Suppressor macrophage treated with lipopolysaccharide for 4 hours (primary cell): ENCODE measurements at regions not wholly inside any gene's neighbourhood (a gene's known extent, or its start where the extent isn't known, plus 50 kb on each side); places are given as distances from the start of the nearest gene placed in this dataset.

Experiments used
- DNase-seq: peaks from one replicate; pipeline ENCODE4 v3.0.0-alpha.2; 2020

- no peak for DNase-seq
Measured at GRCh38 chr2:128559533-128560515, 241.2 kb upstream of the HS6ST1 start.

- DNase-seq, result no peak
Measured at GRCh38 chr2:128560718-128561117, 242.1 kb upstream of the HS6ST1 start.

- DNase-seq, result no peak
Measured at GRCh38 chr2:128562471-128563347, 244.0 kb upstream of the HS6ST1 start.

GRCh38 chr2:128563348-128563687, 244.7 kb upstream of the HS6ST1 start:
- DNase-seq, result no peak

GRCh38 chr2:128564131-128564530, 245.5 kb upstream of the HS6ST1 start:
- no peak for DNase-seq

GRCh38 chr2:128564551-128564950, 245.9 kb upstream of the HS6ST1 start:
- DNase-seq, result no peak

GRCh38 chr2:128565441-128565840, 246.8 kb upstream of the HS6ST1 start:
- no peak for DNase-seq

- no peak for DNase-seq
Measured at GRCh38 chr2:128566671-128567070, 248.0 kb upstream of the HS6ST1 start.

GRCh38 chr2:128568106-128568505, 249.4 kb upstream of the HS6ST1 start:
- DNase-seq, result no peak

- DNase-seq, result no peak
Measured at GRCh38 chr2:128573116-128573515, 254.4 kb upstream of the HS6ST1 start.

- DNase-seq, result no peak
Measured at GRCh38 chr2:128573531-128573930, 254.9 kb upstream of the HS6ST1 start.

GRCh38 chr2:128577141-128577930, 258.7 kb upstream of the HS6ST1 start:
- no peak for DNase-seq

GRCh38 chr2:128578406-128579390, 260.0 kb upstream of the HS6ST1 start:
- DNase-seq, result no peak

- DNase-seq, result no peak
Measured at GRCh38 chr2:128579825-128580224, 261.2 kb upstream of the HS6ST1 start.

- no peak for DNase-seq
Measured at GRCh38 chr2:128580988-128581848, 262.6 kb upstream of the HS6ST1 start.

GRCh38 chr2:128581849-128582244, 263.2 kb upstream of the HS6ST1 start:
- no peak for DNase-seq

- DNase-seq, result no peak
Measured at GRCh38 chr2:128584296-128584890, 265.7 kb upstream of the HS6ST1 start.

GRCh38 chr2:128585706-128586105, 267.0 kb upstream of the HS6ST1 start:
- DNase-seq, result peak; percentile 53

- DNase-seq, result no peak
Measured at GRCh38 chr2:128589681-128590080, 271.0 kb upstream of the HS6ST1 start.
